SH-SY5Y (cell line): ENCODE measurements at regions not wholly inside any gene's neighbourhood (a gene's known extent, or its start where the extent isn't known, plus 50 kb on each side); places are given as distances from the start of the nearest gene placed in this dataset.

ENCODE experiments used
- GATA2 ChIP-seq: IDR thresholded peaks from 2 replicates; pipeline ENCODE4 v1.6.1; 2011; ENCODE audit warnings: mild to moderate bottlenecking, low read depth, low read length
- GATA3 ChIP-seq: IDR thresholded peaks from 2 replicates; pipeline ENCODE4 v1.6.1; 2011; ENCODE audit warnings: low read depth, mild to moderate bottlenecking, low read length, moderate library complexity

- no peak for TF ChIP-seq GATA2
- TF ChIP-seq GATA3 = no peak
These were observed 465.5 kb upstream of the HS3ST1 start for GRCh38 chr4:11894221-11894620.
